ENCODE measurements at regions not wholly inside any gene's neighbourhood (a gene's known extent, or its start where the extent isn't known, plus 50 kb on each side); places are given as distances from the start of the nearest gene placed in this dataset.

- Histone ChIP-seq H2BK5ac (ENCODE audit: low read depth, low read length, poor library complexity) (no peak overlapping the region), H3K9me3 (ENCODE audit: insufficient read depth, low read depth, low read length) (no peaks in the 10 kb centered on the region), H3K79me1 (ENCODE audit: low read length) (no peaks in the 10 kb centered on the region), H4K12ac (ENCODE audit: low read depth, low read length) (no peak overlapping the region), H3K36me3 (ENCODE audit: control insufficient read depth in 1 of 2, insufficient read depth in 2 of 2, low read length in 2 of 2) (no peaks in the 10 kb centered on the region), H3K27ac (ENCODE audit: low read depth, low read length) (no peak overlapping the region), H3K4ac (ENCODE audit: low read depth, low read length) (no peak overlapping the region), H3K18ac (ENCODE audit: low read length) (no peak overlapping the region), H3K79me2 (ENCODE audit: control insufficient read depth, insufficient read depth, low read length, poor library complexity) (no peaks in the 10 kb centered on the region), H4K8ac (ENCODE audit: low read depth, low read length) (no peak overlapping the region), H2BK12ac (ENCODE audit: low read length) (no peak overlapping the region), H2BK120ac (ENCODE audit: insufficient read depth, low read length, poor library complexity) (no peak overlapping the region), H2AFZ (ENCODE audit: insufficient read depth, low read length, poor library complexity) (no peak overlapping the region), H3K27me3 (ENCODE audit: insufficient read depth, low read length) (no peaks in the 10 kb centered on the region), H3K23ac (ENCODE audit: low read length) (no peak overlapping the region), H4K91ac (ENCODE audit: low read depth, low read length) (no peak overlapping the region), H3K4me1 (ENCODE audit: control insufficient read depth in 1 of 2, insufficient read depth in 2 of 2, low read length in 2 of 2) (no peaks in the 10 kb centered on the region), H3K4me3 (ENCODE audit: low read depth, low read length) (no peak overlapping the region), H3K9ac (ENCODE audit: low read length) (no peak overlapping the region), H3K4me2 (ENCODE audit: low read length) (no peak overlapping the region), H3K14ac (ENCODE audit: low read length) (no peak overlapping the region), H2AK5ac (ENCODE audit: low read length) (no peak overlapping the region)
- no peak for DNase-seq
- no CpG with 5 or more reads among the region's 2 CpGs for WGBS (ENCODE audit: extremely low coverage, insufficient coverage, insufficient read length)
Measured at GRCh38 chr5:29811914-29812679, 1381.4 kb upstream of the CDH6 start.

GRCh38 chr5:29805804-29806203 lies 1387.7 kb upstream of the CDH6 start:
- Histone ChIP-seq H3K9me3 (ENCODE audit: insufficient read depth, low read depth, low read length) (no peaks in the 10 kb centered on the region), H3K23ac (ENCODE audit: low read length) (no peak overlapping the region), H4K91ac (ENCODE audit: low read depth, low read length) (no peak overlapping the region), H3K4ac (ENCODE audit: low read depth, low read length) (no peak overlapping the region), H2AFZ (ENCODE audit: insufficient read depth, low read length, poor library complexity) (no peak overlapping the region), H3K18ac (ENCODE audit: low read length) (no peak overlapping the region), H3K4me2 (ENCODE audit: low read length) (no peak overlapping the region), H2BK5ac (ENCODE audit: low read depth, low read length, poor library complexity) (no peak overlapping the region), H3K79me1 (ENCODE audit: low read length) (no peaks in the 10 kb centered on the region), H3K4me3 (ENCODE audit: low read depth, low read length) (no peak overlapping the region), H4K8ac (ENCODE audit: low read depth, low read length) (no peak overlapping the region), H3K9ac (ENCODE audit: low read length) (no peak overlapping the region), H4K12ac (ENCODE audit: low read depth, low read length) (no peak overlapping the region), H2AK5ac (ENCODE audit: low read length) (no peak overlapping the region), H2BK12ac (ENCODE audit: low read length) (no peak overlapping the region), H3K27ac (ENCODE audit: low read depth, low read length) (no peak overlapping the region), H2BK120ac (ENCODE audit: insufficient read depth, low read length, poor library complexity) (no peak overlapping the region), H3K14ac (ENCODE audit: low read length) (no peak overlapping the region), H3K79me2 (ENCODE audit: control insufficient read depth, insufficient read depth, low read length, poor library complexity) (no peaks in the 10 kb centered on the region), H3K36me3 (ENCODE audit: control insufficient read depth in 1 of 2, insufficient read depth in 2 of 2, low read length in 2 of 2) (no peaks in the 10 kb centered on the region), H3K27me3 (ENCODE audit: insufficient read depth, low read length) (no peaks in the 10 kb centered on the region), H3K4me1 (ENCODE audit: control insufficient read depth in 1 of 2, insufficient read depth in 2 of 2, low read length in 2 of 2) (no peaks in the 10 kb centered on the region)
- no peak for DNase-seq
- no CpG with 5 or more reads among the region's 3 CpGs for WGBS (ENCODE audit: extremely low coverage, insufficient coverage, insufficient read length)

- no peak overlapping the region for H4K91ac ChIP-seq (ENCODE audit: low read depth, low read length)
- no peaks in the 10 kb centered on the region for H3K27me3 ChIP-seq (ENCODE audit: insufficient read depth, low read length)
- no peak overlapping the region for H2AFZ ChIP-seq (ENCODE audit: insufficient read depth, low read length, poor library complexity)
- H3K23ac ChIP-seq (ENCODE audit: low read length), result no peak overlapping the region
- no peak overlapping the region for H4K12ac ChIP-seq (ENCODE audit: low read depth, low read length)
- H2BK5ac ChIP-seq (ENCODE audit: low read depth, low read length, poor library complexity), result no peak overlapping the region
- no peaks in the 10 kb centered on the region for H3K36me3 ChIP-seq (ENCODE audit: control insufficient read depth in 1 of 2, insufficient read depth in 2 of 2, low read length in 2 of 2)
- H3K4ac ChIP-seq (ENCODE audit: low read depth, low read length), result no peak overlapping the region
- no peaks in the 10 kb centered on the region for H3K79me2 ChIP-seq (ENCODE audit: control insufficient read depth, insufficient read depth, low read length, poor library complexity)
- no peak overlapping the region for H2AK5ac ChIP-seq (ENCODE audit: low read length)
- peaks cover 0 to 2% of the 10 kb centered on the region in 2 experiments for H3K4me1 ChIP-seq (ENCODE audit: control insufficient read depth in 1 of 2, insufficient read depth in 2 of 2, low read length in 2 of 2)
- H3K4me3 ChIP-seq (ENCODE audit: low read depth, low read length), result no peak overlapping the region
- no peak overlapping the region for H2BK12ac ChIP-seq (ENCODE audit: low read length)
- H2BK120ac ChIP-seq (ENCODE audit: insufficient read depth, low read length, poor library complexity), result no peak overlapping the region
- H3K14ac ChIP-seq (ENCODE audit: low read length), result no peak overlapping the region
- DNase-seq, result no peak
- no peak overlapping the region for H3K9ac ChIP-seq (ENCODE audit: low read length)
- no peak overlapping the region for H3K27ac ChIP-seq (ENCODE audit: low read depth, low read length)
- no peak overlapping the region for H4K8ac ChIP-seq (ENCODE audit: low read depth, low read length)
- no peak overlapping the region for H3K18ac ChIP-seq (ENCODE audit: low read length)
- no peaks in the 10 kb centered on the region for H3K79me1 ChIP-seq (ENCODE audit: low read length)
- H3K9me3 ChIP-seq (ENCODE audit: insufficient read depth, low read depth, low read length), result no peaks in the 10 kb centered on the region
- no CpG with 5 or more reads among the region's 5 CpGs for WGBS (ENCODE audit: extremely low coverage, insufficient coverage, insufficient read length)
- H3K4me2 ChIP-seq (ENCODE audit: low read length), result no peak overlapping the region
Measured at GRCh38 chr5:29800752-29801151, 1392.7 kb upstream of the CDH6 start.

GRCh38 chr5:29796013-29796412 lies 1397.5 kb upstream of the CDH6 start:
- no peak for DNase-seq
- no peak overlapping the region for H3K4me2 ChIP-seq (ENCODE audit: low read length)
- no peaks in the 10 kb centered on the region for H3K79me1 ChIP-seq (ENCODE audit: low read length)
- no peak overlapping the region for H3K14ac ChIP-seq (ENCODE audit: low read length)
- H3K9me3 ChIP-seq (ENCODE audit: insufficient read depth, low read depth, low read length), result no peaks in the 10 kb centered on the region
- H2BK120ac ChIP-seq (ENCODE audit: insufficient read depth, low read length, poor library complexity), result no peak overlapping the region
- no peaks in the 10 kb centered on the region for H3K79me2 ChIP-seq (ENCODE audit: control insufficient read depth, insufficient read depth, low read length, poor library complexity)
- H4K12ac ChIP-seq (ENCODE audit: low read depth, low read length), result no peak overlapping the region
- no peak overlapping the region for H3K27ac ChIP-seq (ENCODE audit: low read depth, low read length)
- H3K4me1 ChIP-seq (ENCODE audit: control insufficient read depth in 1 of 2, insufficient read depth in 2 of 2, low read length in 2 of 2), result peaks cover 0 to 2% of the 10 kb centered on the region in 2 experiments
- H3K27me3 ChIP-seq (ENCODE audit: insufficient read depth, low read length), result no peaks in the 10 kb centered on the region
- no peak overlapping the region for H3K4me3 ChIP-seq (ENCODE audit: low read depth, low read length)
- H2BK5ac ChIP-seq (ENCODE audit: low read depth, low read length, poor library complexity), result no peak overlapping the region
- H3K4ac ChIP-seq (ENCODE audit: low read depth, low read length), result no peak overlapping the region
- H3K9ac ChIP-seq (ENCODE audit: low read length), result no peak overlapping the region
- no peak overlapping the region for H2AFZ ChIP-seq (ENCODE audit: insufficient read depth, low read length, poor library complexity)
- no peak overlapping the region for H3K18ac ChIP-seq (ENCODE audit: low read length)
- no peak overlapping the region for H2BK12ac ChIP-seq (ENCODE audit: low read length)
- no CpG with 5 or more reads among the region's 2 CpGs for WGBS (ENCODE audit: extremely low coverage, insufficient coverage, insufficient read length)
- H3K36me3 ChIP-seq (ENCODE audit: control insufficient read depth in 1 of 2, insufficient read depth in 2 of 2, low read length in 2 of 2), result no peaks in the 10 kb centered on the region
- no peak overlapping the region for H3K23ac ChIP-seq (ENCODE audit: low read length)
- H2AK5ac ChIP-seq (ENCODE audit: low read length), result no peak overlapping the region
- H4K8ac ChIP-seq (ENCODE audit: low read depth, low read length), result no peak overlapping the region
- no peak overlapping the region for H4K91ac ChIP-seq (ENCODE audit: low read depth, low read length)
